Hematopoietic multipotent progenitor cell (in vitro differentiated cells): ENCODE measurements at regions not wholly inside any gene's neighbourhood (a gene's known extent, or its start where the extent isn't known, plus 50 kb on each side); places are given as distances from the start of the nearest gene placed in this dataset.
"Not testable (repeated sequence)": the region's sequence is repeated elsewhere in the genome, so short reads cannot be mapped to it uniquely, and the experiment has no call there.

Source experiments
- DNase-seq, 3 donors: peaks; one replicate each; pipeline ENCODE4 v3.0.0-alpha.2; 2011 to 2015; ENCODE audit warnings: low read depth in 2 of 3, low spot score in 2 of 3

DNA sequence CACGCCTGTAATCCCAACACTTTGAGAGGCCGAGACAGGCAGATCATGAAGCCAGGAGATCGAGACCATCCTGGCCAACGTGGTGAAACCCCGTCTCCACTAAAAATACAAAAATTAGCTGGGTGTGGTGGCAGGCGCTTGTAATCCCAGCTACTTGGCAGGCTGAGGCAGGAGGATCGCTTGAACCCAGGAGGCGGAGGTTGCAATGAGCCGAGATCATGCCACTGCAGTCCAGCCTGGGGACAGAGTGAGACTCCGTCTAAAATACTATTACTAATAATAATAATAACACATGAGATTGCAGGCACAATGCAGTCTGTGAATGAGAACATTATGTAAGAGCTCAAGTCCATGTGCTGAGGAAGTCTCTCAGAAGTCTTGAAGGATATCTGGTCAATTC lies 1684.4 kb downstream of the SPATA31A7 start:
- not testable (repeated sequence) for DNase-seq

GRCh38 chr9:62874745-62875599 lies 1685.1 kb downstream of the SPATA31A7 start:
- not testable (repeated sequence) for DNase-seq

- not testable (repeated sequence) for DNase-seq
These were observed 1687.7 kb downstream of the SPATA31A7 start for GRCh38 chr9:62877552-62877951.

GRCh38 chr9:62877987-62878386 lies 1688.2 kb downstream of the SPATA31A7 start:
- DNase-seq: not testable (repeated sequence)

DNA sequence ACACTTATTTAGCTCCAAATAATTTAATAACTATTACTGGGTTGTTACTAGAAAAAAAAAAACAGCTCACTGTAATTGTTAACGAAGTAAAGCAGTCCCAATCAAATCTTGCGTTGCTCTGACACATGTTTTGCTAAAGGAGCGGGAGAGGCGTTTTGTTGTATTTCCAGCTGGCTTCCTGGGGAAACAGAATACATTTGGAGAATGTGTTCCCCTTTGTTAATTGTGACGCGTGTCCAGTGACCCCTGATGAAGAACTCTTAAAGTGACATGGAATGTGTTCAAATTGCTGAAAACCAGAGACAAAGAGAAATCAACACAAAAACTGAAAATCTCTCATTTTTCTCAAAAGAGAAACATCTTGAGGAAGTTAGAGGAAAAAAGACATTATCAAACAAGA lies 1690.6 kb downstream of the SPATA31A7 start:
- not testable (repeated sequence) for DNase-seq

GRCh38 chr9:62880971-62881370 lies 1691.1 kb downstream of the SPATA31A7 start:
- DNase-seq: not testable (repeated sequence)

DNA sequence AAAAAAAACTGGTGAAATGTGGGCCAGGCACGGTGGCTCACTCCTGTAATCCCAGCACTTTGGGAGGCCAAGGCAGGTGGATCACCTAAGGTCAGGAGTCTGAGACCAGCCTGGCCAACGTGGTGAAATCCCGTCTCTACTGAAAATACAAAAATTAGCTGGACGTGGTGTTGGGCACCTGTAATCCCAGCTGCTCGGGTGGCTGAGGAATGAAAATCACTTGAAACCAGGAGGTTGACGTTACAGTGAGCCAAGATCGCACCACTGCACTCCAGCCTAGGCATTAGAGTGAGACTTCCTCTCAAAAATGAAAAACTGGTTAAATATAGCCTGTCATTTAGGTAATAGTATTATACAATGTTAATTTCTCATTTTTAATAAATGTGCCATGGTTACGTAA lies 1692.0 kb downstream of the SPATA31A7 start:
- DNase-seq: not testable (repeated sequence)

- not testable (repeated sequence) for DNase-seq
These were observed 1692.9 kb downstream of the SPATA31A7 start for GRCh38 chr9:62882717-62883116.

GRCh38 chr9:62896692-62897091 lies 1706.9 kb downstream of the SPATA31A7 start:
- DNase-seq: not testable (repeated sequence)

DNA sequence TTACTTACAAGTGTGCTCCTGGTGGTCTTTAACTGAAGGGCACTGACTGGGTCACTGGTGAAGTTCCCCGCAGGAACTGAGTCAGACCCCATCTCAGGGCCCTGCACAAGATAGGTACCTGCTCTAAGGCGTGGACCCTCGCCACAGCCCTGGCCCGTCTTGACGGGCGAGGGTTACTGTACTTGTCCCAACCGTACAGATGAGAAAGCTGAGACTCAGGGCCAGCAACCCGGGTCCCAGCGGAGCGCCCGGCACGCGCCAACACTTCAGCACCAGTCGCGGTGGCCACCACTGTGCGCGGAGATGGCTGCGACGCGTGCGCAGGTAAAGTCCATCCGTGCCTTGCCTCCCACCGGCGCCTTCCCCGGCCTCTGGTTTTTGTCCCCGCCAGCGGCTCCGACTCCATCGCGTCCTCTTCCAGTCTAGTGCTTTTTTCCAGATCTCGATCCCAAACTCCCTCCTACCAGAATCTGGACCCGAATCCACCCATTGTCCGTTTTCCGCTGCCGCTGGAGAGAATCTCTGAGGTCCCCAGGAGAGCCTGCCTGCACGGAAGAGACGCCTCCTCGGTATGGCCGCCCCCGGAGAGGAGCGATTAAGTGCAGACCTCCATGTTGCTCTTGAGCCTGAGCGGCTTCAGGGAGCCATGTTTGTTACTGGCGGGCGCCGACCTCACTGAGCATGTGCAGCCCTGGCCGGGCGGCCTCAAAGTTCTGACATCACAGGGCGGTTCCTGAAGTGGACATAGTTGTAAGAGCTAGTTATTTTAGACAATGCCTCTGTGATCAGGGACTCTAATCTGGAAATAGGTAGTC lies 1707.8 kb downstream of the SPATA31A7 start:
- peak; percentile 24 to 59 (median 38) for DNase-seq

- DNase-seq: not testable (repeated sequence)
These were observed 1709.8 kb downstream of the SPATA31A7 start for GRCh38 chr9:62899666-62900065.

GRCh38 chr9:62904061-62904460 lies 1714.2 kb downstream of the SPATA31A7 start:
- not testable (repeated sequence) for DNase-seq

DNA sequence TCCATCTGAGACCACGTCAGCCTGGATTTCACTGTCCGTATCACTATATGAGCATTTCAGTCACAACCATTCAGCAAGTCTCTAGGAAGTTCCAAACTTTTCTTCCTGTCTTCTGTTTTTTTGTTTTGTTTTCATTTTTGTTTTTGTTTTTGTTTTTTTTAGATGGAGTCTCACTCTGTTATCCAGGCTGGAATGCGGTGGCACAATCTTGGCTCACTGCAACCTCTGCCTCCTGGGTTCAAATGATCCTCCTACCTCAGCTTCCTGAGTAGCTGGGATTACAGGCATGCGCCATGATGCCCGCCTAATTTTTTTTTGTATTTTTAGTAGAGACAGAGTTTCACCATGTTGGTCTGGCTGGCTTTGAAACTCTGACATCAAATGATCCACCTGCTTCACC lies 1715.9 kb downstream of the SPATA31A7 start:
- not testable (repeated sequence) for DNase-seq

DNA sequence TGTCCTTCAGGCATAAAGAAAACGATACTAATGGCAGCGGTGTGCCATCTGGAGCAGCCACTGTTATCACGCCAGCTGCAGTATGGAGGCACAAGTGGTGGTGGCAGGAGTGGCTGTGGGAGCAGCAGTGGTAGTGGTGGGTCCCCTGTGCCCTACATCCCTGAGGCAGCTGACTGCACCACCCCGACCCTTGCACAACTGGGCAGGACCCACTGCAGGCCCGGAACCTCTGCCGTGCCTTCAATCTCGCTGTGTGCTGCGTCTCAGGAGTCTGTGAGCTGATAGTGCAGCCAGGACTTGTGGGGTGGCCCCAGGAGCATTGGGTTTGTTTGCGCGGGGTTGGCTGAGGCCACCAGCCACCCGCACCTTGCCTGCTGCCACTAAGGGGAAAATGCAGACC lies 1718.0 kb downstream of the SPATA31A7 start:
- not testable (repeated sequence) for DNase-seq

GRCh38 chr9:62908271-62908670 lies 1718.4 kb downstream of the SPATA31A7 start:
- not testable (repeated sequence) for DNase-seq

GRCh38 chr9:62909447-62909846 lies 1719.6 kb downstream of the SPATA31A7 start:
- DNase-seq: not testable (repeated sequence)

DNA sequence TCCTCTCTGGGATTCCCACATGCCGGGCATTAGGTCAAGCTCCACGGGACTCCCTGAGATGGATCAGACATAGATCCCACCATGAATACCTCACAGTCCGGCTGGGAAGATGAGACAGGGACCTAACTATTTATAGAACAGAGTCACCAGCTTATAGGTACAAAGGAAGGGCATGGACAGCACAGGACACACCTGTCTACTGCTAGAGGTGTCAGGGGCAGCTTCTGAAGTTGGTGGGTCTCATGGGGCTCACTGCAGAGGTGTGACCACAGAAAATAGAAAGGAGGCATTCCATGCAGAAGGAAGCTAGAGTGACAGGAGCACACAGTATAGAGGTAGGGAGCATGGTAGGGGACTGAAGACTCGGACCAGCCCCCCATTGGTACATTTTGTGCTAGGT lies 1722.4 kb downstream of the SPATA31A7 start:
- DNase-seq: not testable (repeated sequence)

- not testable (repeated sequence) for DNase-seq
These were observed 1725.3 kb downstream of the SPATA31A7 start for GRCh38 chr9:62915168-62915567.

DNA sequence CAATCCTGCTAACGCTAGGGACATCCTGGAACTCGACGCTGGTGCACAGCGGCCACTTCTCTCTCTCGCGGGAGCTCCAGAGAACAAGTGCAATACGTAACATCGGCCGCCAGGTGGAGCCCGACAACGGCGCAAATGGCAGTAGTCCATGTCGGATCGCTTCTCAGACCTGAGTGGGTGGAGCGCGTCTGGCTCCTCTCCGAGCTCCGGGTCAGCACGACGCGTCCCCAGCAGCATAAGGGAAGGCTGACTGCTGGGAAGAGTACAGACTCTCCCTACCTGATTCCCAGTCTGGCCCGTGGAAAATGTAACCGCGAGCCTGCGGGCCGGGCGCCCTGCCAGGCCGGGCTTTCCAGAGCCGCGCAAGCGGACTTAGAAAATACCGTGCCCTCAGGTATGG lies 1725.8 kb downstream of the SPATA31A7 start:
- not testable (repeated sequence) for DNase-seq

DNA sequence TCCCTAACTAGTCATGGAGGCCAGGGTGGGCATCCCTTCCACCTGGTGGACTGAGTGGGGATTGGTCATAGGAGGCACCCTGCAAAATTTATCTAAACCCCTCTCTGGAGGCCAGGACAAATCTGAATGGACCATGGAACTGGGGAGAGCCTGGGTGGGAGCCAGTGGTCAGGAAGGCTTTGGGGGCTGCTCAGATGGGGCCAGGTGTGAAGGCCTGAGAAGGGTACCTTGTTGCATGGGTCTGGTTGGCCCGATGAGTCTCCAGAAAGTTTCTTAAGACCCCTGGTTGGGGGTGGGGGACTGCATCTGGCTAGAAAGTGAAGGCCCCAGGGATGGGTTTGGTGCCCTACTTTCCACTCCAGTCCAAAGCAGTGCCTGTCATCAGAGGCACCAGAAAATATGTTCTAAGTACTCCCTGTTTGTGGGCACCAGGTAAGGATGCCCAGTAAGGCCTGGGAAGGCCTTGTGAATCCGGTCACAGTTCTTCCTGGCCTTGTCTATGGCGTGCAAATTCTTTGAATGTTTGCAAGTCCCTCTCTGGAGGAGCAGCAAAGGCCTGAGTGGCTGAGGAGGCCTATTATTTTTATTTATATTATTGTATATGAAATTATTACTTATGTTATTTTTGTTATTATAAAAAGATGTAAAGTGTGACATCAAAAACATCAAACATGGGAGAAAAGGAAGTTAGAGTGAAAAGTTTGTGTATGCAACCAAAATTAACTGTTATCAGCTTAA lies 1729.0 kb downstream of the SPATA31A7 start:
- not testable (repeated sequence) for DNase-seq

GRCh38 chr9:62931484-62931883 lies 1741.6 kb downstream of the SPATA31A7 start:
- DNase-seq: not testable (repeated sequence)
